Ascending aorta (tissue), 2 donors: ENCODE measurements at regions not wholly inside any gene's neighbourhood (a gene's known extent, or its start where the extent isn't known, plus 50 kb on each side); places are given as distances from the start of the nearest gene placed in this dataset.
"Not testable (repeated sequence)": the region's sequence is repeated elsewhere in the genome, so short reads cannot be mapped to it uniquely, and the experiment has no call there.

Experiments used
- DNase-seq, 2 donors: peaks; one replicate each; pipeline ENCODE4 v3.0.0-alpha.2; 2019; ENCODE audit warnings: low spot score in 2 of 2
- H3K27ac ChIP-seq, 2 donors: fragments of 200-600 bp; sonication (generic); one replicate each; pipeline ENCODE4 v1.5.1; 2016 to 2017; ENCODE audit warnings: mild to moderate bottlenecking in 1 of 2
- H3K27me3 ChIP-seq: fragments of 200-600 bp; sonication (generic); one replicate; pipeline ENCODE4 v1.5.1; 2017
- H3K36me3 ChIP-seq, 2 donors: fragments of 200-600 bp; sonication (generic); one replicate each; pipeline ENCODE4 v1.5.1; 2016
- H3K4me1 ChIP-seq, 2 donors: fragments of 200-600 bp; sonication (generic); one replicate each; pipeline ENCODE4 v1.5.1; 2016 to 2017; ENCODE audit warnings: mild to moderate bottlenecking in 1 of 2
- H3K4me3 ChIP-seq, 2 donors: fragments of 200-600 bp; sonication (generic); one replicate each; pipeline ENCODE4 v1.5.1; 2016 to 2017; ENCODE audit warnings: mild to moderate bottlenecking in 1 of 2
- H3K9me3 ChIP-seq, 2 donors: fragments of 200-600 bp; sonication (generic); one replicate each; pipeline ENCODE4 v1.5.1; 2016
- intact Hi-C: fragments of 100-400 bp; cut with DNase I; formaldehyde crosslinking; loops from one replicate; pipeline ENCODE4 v1.15.1; 2023
- TF ChIP-seq, protein P1 (sequence below), 3 experiments: fragments of 200-600 bp in 2 of 3; fragments of 450-650 bp in 1 of 3; sonication (generic) in 2 of 3; IDR thresholded peaks; one replicate each; pipeline ENCODE4 v1.5.1; 2016 to 2019; ENCODE audit warnings: antibody characterized with exemption in 3 of 3, mild to moderate bottlenecking in 1 of 3, moderate library complexity in 1 of 3

DNA sequence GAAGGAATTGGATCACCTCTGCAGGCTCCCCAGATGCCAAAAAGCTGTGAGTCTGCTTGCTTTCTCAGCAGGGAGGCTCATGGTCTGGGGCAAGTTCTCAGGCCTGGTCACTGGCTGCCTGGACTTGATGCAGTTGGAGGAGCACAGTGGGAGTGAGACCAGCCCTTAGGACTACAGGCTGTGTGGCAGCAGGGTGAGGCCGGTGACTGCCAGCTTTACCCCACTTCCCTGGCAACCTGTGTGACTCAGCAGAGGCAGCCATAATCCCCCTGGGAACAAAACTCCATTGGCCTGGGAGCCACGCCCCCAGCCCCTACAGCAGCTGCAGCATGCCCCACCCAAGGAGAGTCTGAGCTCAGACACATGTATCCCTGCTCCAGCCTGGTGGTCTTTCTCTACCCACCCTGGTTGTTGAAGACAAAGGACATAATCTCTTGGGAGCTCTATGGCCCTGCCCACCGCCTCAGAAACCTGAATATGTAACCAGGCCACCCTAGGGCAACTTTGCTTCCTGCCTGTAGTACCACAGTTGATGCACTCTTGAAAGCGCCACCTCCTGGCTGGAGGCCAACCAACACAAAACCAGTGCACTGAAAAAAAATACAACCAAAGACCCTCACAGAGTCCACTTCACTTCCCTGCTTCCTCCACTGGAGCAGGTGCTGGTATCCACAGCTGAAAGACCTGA lies 106.8 kb upstream of the SPATS2L start:
- intact Hi-C loops: no loop called here
- Histone ChIP-seq H3K36me3 (no peaks in the 10 kb centered on the region), H3K27me3 (no peaks in the 10 kb centered on the region), H3K27ac (no peak overlapping the region), H3K4me1 (no peaks in the 10 kb centered on the region), H3K4me3 (no peak overlapping the region), H3K9me3 (no peaks in the 10 kb centered on the region)
- TF ChIP-seq, protein P1, sequence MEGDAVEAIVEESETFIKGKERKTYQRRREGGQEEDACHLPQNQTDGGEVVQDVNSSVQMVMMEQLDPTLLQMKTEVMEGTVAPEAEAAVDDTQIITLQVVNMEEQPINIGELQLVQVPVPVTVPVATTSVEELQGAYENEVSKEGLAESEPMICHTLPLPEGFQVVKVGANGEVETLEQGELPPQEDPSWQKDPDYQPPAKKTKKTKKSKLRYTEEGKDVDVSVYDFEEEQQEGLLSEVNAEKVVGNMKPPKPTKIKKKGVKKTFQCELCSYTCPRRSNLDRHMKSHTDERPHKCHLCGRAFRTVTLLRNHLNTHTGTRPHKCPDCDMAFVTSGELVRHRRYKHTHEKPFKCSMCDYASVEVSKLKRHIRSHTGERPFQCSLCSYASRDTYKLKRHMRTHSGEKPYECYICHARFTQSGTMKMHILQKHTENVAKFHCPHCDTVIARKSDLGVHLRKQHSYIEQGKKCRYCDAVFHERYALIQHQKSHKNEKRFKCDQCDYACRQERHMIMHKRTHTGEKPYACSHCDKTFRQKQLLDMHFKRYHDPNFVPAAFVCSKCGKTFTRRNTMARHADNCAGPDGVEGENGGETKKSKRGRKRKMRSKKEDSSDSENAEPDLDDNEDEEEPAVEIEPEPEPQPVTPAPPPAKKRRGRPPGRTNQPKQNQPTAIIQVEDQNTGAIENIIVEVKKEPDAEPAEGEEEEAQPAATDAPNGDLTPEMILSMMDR (IDR thresholded peaks at IDR 0.05): no peak
- no peak for DNase-seq

DNA sequence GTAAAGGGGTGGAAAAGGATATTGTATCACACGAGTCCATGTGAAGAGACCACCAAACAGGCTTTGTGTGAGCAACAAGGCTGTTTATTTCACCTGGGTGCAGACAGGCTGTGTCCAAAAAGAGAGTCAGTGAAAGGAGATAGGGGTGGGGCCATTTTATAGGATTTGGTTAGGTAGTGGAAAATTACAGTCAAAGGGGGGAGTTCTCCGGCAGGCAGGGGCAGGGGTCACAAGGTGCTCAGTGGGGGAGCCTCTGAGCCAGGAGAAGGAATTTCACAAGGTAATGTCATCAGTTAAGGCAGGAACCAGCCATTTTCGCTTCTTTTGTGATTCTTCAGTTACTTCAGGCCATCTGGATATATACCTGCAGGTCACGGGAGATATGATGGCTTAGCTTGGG lies 104.7 kb upstream of the SPATS2L start:
- intact Hi-C loops, H3K27ac ChIP-seq, DNase-seq: not testable (repeated sequence)

DNA sequence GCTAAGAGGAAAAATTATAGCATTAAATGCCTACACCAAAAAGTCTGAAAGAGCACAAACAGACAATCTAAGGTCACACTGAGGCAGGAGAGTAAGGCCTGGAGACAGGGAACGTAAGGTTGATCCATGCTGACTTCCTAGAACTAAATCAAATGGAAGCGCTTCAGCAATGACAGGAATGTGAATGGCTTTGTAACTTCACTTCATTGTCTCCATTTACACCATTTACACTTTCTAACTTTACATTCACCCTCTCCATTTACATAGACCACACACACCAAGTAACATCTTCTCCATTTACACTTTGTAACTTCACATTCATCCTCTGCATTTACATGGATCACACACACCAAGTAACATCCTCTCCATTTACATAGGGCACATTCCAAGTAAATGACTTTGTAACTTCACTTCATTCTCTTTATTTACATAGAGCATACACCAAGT lies 103.1 kb upstream of the SPATS2L start:
- intact Hi-C loops: no loop called here
- Histone ChIP-seq H3K27me3 (no peaks in the 10 kb centered on the region), H3K4me3 (no peak overlapping the region), H3K36me3 (no peaks in the 10 kb centered on the region), H3K27ac (no peak overlapping the region), H3K4me1 (no peaks in the 10 kb centered on the region), H3K9me3 (no peaks in the 10 kb centered on the region)
- DNase-seq: no peak
- TF ChIP-seq, protein P1 (IDR thresholded peaks at IDR 0.05): no peak

More for the DNA sequence above, 104.7 kb upstream of the SPATS2L start:
- H3K9me3 ChIP-seq, H3K27me3 ChIP-seq, H3K4me3 ChIP-seq, H3K4me1 ChIP-seq, H3K36me3 ChIP-seq: not testable (repeated sequence)

DNA sequence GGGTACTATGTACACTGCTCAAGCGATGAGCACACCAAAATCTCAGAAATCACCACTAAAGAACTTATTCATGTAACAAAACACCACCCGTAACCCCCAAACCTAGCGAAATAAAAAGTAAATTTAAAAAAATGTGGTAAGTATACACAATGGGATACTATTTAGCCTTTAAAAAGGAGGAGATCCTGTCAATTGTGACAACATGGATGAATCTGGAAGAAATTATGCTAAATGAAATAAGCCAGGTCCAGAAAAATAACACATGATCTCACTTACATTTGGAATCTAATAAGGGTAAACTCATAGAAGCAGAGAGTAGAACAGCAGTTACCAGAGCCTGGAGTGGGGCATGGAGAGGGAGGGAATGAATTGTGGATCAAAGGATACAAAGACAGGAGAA lies 98.5 kb upstream of the SPATS2L start:
- H3K4me3 ChIP-seq: no peak overlapping the region
- TF ChIP-seq, protein P1 (IDR thresholded peaks at IDR 0.05): no peak
- no peaks in the 10 kb centered on the region for H3K27me3 ChIP-seq
- H3K27ac ChIP-seq: no peak overlapping the region
- H3K36me3 ChIP-seq: no peaks in the 10 kb centered on the region
- H3K4me1 ChIP-seq: no peaks in the 10 kb centered on the region
- DNase-seq: no peak
- no peaks in the 10 kb centered on the region for H3K9me3 ChIP-seq
- intact Hi-C loops: no loop called here

DNA sequence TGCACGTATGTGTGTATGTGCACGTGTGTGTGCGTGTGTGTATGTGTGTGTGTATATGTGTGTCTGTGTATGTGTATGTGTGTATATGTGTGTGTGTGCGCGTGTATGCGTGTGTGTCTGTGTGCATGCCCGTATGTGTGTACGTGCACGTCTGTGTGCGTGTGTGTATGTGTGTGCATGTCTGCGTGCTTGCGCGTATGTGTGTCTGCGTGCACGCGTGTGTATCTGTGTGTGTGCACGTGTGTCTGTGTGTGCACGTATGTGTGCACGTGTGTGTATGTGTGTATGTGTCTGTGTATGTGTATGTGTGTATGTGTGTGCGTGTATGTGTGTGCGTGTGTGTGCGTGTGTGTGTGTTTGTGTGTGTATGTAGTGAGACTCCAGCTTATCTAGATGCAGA lies 97.5 kb upstream of the SPATS2L start:
- Histone ChIP-seq H3K9me3 (no peaks in the 10 kb centered on the region), H3K4me1 (no peaks in the 10 kb centered on the region), H3K27me3 (no peaks in the 10 kb centered on the region), H3K36me3 (no peaks in the 10 kb centered on the region), H3K4me3 (no peak overlapping the region), H3K27ac (no peak overlapping the region)
- no peak for DNase-seq
- TF ChIP-seq, protein P1 (IDR thresholded peaks at IDR 0.05): no peak
- intact Hi-C loops: no loop called here

DNA sequence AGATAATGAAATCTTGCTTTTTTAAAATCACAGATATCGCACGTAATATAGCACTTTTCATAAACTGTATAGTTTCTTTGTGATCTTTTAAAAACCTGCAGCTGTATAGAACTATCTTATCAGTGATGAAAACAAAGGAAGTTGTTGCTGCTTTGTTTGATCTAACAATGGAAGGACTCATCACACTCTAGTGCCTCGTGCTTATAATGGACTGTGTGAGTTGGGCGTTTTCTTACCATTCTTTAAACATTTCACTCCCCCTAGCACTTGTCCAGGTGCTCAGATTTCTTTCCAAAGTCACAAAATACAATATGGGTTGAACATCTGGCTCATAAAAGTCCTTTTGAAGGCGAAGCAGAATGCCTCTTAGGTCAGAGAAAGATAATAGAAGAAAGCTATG lies 94.8 kb upstream of the SPATS2L start:
- TF ChIP-seq, protein P1 (IDR thresholded peaks at IDR 0.05): no peak
- intact Hi-C loops: no loop called here
- H3K36me3 ChIP-seq: no peaks in the 10 kb centered on the region

More for the DNA sequence above, 94.8 kb upstream of the SPATS2L start:
- H3K27me3 ChIP-seq: no peaks in the 10 kb centered on the region
- H3K27ac ChIP-seq: no peak overlapping the region
- no peaks in the 10 kb centered on the region for H3K9me3 ChIP-seq
- H3K4me3 ChIP-seq: no peak overlapping the region
- H3K4me1 ChIP-seq: no peaks in the 10 kb centered on the region
- DNase-seq: no peak
